OCI-LY1 (cell line): ENCODE measurements at regions not wholly inside any gene's neighbourhood (a gene's known extent, or its start where the extent isn't known, plus 50 kb on each side); places are given as distances from the start of the nearest gene placed in this dataset.

Experiments used
- H2AFZ ChIP-seq: fragments of 200-600 bp; sonication (generic), shearing (Covaris generic); 2 replicates; pipeline ENCODE4 v1.6.0; 2014; ENCODE audit warnings: antibody characterized with exemption, mild to moderate bottlenecking, low read length
- H3F3A ChIP-seq: fragments of 200-600 bp; sonication (generic), shearing (Covaris generic); 2 replicates; pipeline ENCODE4 v1.6.0; 2014; ENCODE audit warnings: mild to moderate bottlenecking, antibody characterized with exemption, low read length, moderate library complexity; ENCODE audit not compliant: insufficient read depth
- H3K27ac ChIP-seq: fragments of 200-600 bp; sonication (generic); 2 replicates; pipeline ENCODE4 v1.5.1; 2014; ENCODE audit warnings: low read length, mixed run types, mild to moderate bottlenecking, low read depth; ENCODE audit not compliant: poor library complexity, severe bottlenecking
- H3K27me3 ChIP-seq: fragments of 200-600 bp; sonication (generic); 2 replicates; pipeline ENCODE4 v1.6.0; 2014; ENCODE audit warnings: antibody characterized with exemption, mild to moderate bottlenecking, low read length, moderate library complexity; ENCODE audit not compliant: insufficient read depth
- H3K36me3 ChIP-seq: fragments of 200-600 bp; sonication (generic); 2 replicates; pipeline ENCODE4 v1.6.1; 2014; ENCODE audit warnings: mild to moderate bottlenecking, antibody characterized with exemption, low read length, moderate library complexity, mixed read lengths; ENCODE audit not compliant: insufficient read depth
- H3K4me1 ChIP-seq: fragments of 200-600 bp; sonication (generic); 2 replicates; pipeline ENCODE4 v1.5.1; 2014; ENCODE audit warnings: mild to moderate bottlenecking, low read length, moderate library complexity; ENCODE audit not compliant: insufficient read depth, severe bottlenecking
- H3K4me2 ChIP-seq: fragments of 200-600 bp; sonication (generic), shearing (Covaris generic); 2 replicates; pipeline ENCODE4 v1.6.1; 2014; ENCODE audit warnings: low read length
- H3K4me3 ChIP-seq: fragments of 200-600 bp; sonication (generic); 2 replicates; pipeline ENCODE4 v1.5.1; 2014; ENCODE audit warnings: low read length, low read depth, mild to moderate bottlenecking, mixed read lengths; ENCODE audit not compliant: poor library complexity, severe bottlenecking
- H3K79me2 ChIP-seq: fragments of 200-600 bp; shearing (Covaris generic); 2 replicates; pipeline ENCODE4 v1.6.1; 2016; ENCODE audit warnings: mixed run types, low read length, mixed read lengths; ENCODE audit not compliant: insufficient read depth
- H3K9ac ChIP-seq: fragments of 200-600 bp; sonication (generic), shearing (Covaris generic); 2 replicates; pipeline ENCODE4 v1.6.1; 2014; ENCODE audit warnings: mild to moderate bottlenecking, low read length, mixed read lengths
- H3K9me2 ChIP-seq: fragments of 200-600 bp; sonication (generic), shearing (Covaris generic); 2 replicates; pipeline ENCODE4 v1.6.1; 2014; ENCODE audit warnings: low read depth, mild to moderate bottlenecking, low read length, mixed read lengths
- H3K9me3 ChIP-seq: fragments of 200-600 bp; shearing (Covaris generic); 2 replicates; pipeline ENCODE4 v1.6.1; 2014; ENCODE audit warnings: low read length, mixed read lengths
- H4K20me1 ChIP-seq: fragments of 200-600 bp; sonication (generic), shearing (Covaris generic); 2 replicates; pipeline ENCODE4 v1.6.0; 2016; ENCODE audit warnings: mild to moderate bottlenecking, low read length; ENCODE audit not compliant: insufficient read depth
- CTCF ChIP-seq: fragments of 200-600 bp; sonication (generic), shearing (Covaris generic); IDR thresholded peaks from 2 replicates; pipeline ENCODE4 v1.5.1; 2017; ENCODE audit warnings: mild to moderate bottlenecking, antibody characterized with exemption, low read length, moderate library complexity, mixed read lengths
- EZH2 ChIP-seq: fragments of 200-600 bp; sonication (generic), shearing (Covaris generic); IDR thresholded peaks from 2 replicates; pipeline ENCODE4 v1.8.0; 2017; ENCODE audit warnings: borderline replicate concordance, mixed run types, mild to moderate bottlenecking, antibody characterized with exemption, low read length, moderate library complexity, mixed read lengths

GRCh38 chr6:137348777-137349176, 129.6 kb upstream of the IFNGR1 start:
- no peak overlapping the region for H3K4me3 ChIP-seq
- no peaks in the 10 kb centered on the region for H4K20me1 ChIP-seq
- no peak overlapping the region for H3K4me2 ChIP-seq
- H2AFZ ChIP-seq = no peak overlapping the region
- H3K27me3 ChIP-seq = no peaks in the 10 kb centered on the region
- H3K9ac ChIP-seq = no peak overlapping the region
- H3K9me2 ChIP-seq = no peaks in the 10 kb centered on the region
- no peaks in the 10 kb centered on the region for H3F3A ChIP-seq
- no peaks in the 10 kb centered on the region for H3K36me3 ChIP-seq
- no peaks in the 10 kb centered on the region for H3K79me2 ChIP-seq
- H3K27ac ChIP-seq = no peak overlapping the region
- H3K4me1 ChIP-seq = no peaks in the 10 kb centered on the region
- TF ChIP-seq EZH2 (no peak), CTCF (no peak)
- H3K9me3 ChIP-seq = no peaks in the 10 kb centered on the region

GRCh38 chr6:137343241-137343640, 124.1 kb upstream of the IFNGR1 start:
- Histone ChIP-seq H3K27ac (no peak overlapping the region), H3K9me3 (no peaks in the 10 kb centered on the region), H4K20me1 (no peaks in the 10 kb centered on the region), H3K9ac (no peak overlapping the region), H3K4me3 (no peak overlapping the region), H3K4me2 (no peak overlapping the region), H3K4me1 (no peaks in the 10 kb centered on the region), H3F3A (no peaks in the 10 kb centered on the region), H3K79me2 (no peaks in the 10 kb centered on the region), H3K27me3 (no peaks in the 10 kb centered on the region; the same call in 1 of the 2 replicates), H3K9me2 (no peaks in the 10 kb centered on the region), H3K36me3 (no peaks in the 10 kb centered on the region), H2AFZ (no peak overlapping the region)
- no peak for TF ChIP-seq CTCF
- TF ChIP-seq EZH2 = no peak

DNA sequence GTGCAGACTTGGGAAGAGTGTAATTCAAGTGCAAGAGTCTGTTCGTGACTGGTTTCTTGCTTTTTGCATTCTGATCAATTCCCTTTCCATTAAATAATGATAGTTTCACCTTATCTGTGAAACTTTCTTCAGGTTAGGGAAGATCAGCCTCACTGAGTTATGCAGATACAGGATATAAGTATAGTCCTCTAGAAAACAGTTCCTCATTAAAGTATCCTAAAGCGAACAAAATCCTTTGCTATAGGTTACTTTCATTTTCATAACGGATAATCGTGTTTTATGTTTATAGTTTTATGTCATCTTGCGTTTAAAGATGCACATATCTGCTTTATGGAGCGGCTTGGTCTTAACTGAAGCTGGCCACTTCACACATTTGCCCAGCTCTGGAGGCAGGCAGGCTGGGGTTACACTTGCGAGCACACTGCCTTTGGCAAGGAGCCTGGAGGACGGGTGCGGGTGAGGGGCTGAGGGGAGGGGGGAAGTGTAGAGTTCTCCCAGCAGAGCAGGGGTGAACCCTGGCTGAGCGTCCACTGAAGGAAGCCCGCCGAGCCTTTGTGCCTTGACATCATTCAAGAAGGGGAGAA, 123.5 kb upstream of the IFNGR1 start:
- TF ChIP-seq CTCF = no peak
- no peak for TF ChIP-seq EZH2
- Histone ChIP-seq H3K79me2 (no peaks in the 10 kb centered on the region), H2AFZ (no peak overlapping the region), H3K27ac (no peak overlapping the region), H3K9me2 (no peaks in the 10 kb centered on the region), H4K20me1 (no peaks in the 10 kb centered on the region), H3K4me2 (peak overlapping the region; percentile 13; the same call in 1 of the 2 replicates), H3K36me3 (no peaks in the 10 kb centered on the region), H3K9ac (no peak overlapping the region), H3K4me1 (no peaks in the 10 kb centered on the region), H3K4me3 (no peak overlapping the region), H3K9me3 (no peaks in the 10 kb centered on the region), H3F3A (no peaks in the 10 kb centered on the region), H3K27me3 (no peaks in the 10 kb centered on the region; the same call in 1 of the 2 replicates)
